ENCODE measurements at regions not wholly inside any gene's neighbourhood (a gene's known extent, or its start where the extent isn't known, plus 50 kb on each side); places are given as distances from the start of the nearest gene placed in this dataset.

DNA sequence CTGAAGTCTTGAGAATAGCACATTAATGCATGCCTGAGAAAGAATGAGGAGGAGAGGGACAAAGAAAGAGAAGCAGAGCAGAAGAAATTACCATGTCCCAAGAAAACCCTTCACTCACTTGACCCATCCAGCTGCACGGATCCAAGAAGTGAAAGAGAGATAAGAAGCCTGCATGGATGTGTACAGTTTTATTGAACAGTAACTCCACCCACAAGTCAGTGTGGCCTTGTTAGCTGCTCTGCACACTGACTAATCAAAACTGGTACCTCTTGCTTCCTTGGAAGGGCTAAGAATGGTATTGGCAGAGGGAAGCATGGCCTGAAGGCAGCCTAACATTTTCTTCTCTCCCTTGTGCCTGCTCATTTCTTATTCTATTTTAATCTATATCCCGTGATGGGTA, 163.9 kb downstream of the SLC7A11 start:
- TF ChIP-seq, protein P1, sequence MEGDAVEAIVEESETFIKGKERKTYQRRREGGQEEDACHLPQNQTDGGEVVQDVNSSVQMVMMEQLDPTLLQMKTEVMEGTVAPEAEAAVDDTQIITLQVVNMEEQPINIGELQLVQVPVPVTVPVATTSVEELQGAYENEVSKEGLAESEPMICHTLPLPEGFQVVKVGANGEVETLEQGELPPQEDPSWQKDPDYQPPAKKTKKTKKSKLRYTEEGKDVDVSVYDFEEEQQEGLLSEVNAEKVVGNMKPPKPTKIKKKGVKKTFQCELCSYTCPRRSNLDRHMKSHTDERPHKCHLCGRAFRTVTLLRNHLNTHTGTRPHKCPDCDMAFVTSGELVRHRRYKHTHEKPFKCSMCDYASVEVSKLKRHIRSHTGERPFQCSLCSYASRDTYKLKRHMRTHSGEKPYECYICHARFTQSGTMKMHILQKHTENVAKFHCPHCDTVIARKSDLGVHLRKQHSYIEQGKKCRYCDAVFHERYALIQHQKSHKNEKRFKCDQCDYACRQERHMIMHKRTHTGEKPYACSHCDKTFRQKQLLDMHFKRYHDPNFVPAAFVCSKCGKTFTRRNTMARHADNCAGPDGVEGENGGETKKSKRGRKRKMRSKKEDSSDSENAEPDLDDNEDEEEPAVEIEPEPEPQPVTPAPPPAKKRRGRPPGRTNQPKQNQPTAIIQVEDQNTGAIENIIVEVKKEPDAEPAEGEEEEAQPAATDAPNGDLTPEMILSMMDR (conservative IDR thresholded peaks at IDR 0.05; ENCODE audit: low read depth, low read length) = no peak
- TF ChIP-seq, protein P2, sequence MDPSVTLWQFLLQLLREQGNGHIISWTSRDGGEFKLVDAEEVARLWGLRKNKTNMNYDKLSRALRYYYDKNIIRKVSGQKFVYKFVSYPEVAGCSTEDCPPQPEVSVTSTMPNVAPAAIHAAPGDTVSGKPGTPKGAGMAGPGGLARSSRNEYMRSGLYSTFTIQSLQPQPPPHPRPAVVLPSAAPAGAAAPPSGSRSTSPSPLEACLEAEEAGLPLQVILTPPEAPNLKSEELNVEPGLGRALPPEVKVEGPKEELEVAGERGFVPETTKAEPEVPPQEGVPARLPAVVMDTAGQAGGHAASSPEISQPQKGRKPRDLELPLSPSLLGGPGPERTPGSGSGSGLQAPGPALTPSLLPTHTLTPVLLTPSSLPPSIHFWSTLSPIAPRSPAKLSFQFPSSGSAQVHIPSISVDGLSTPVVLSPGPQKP (IDR thresholded peaks at IDR 0.05; ENCODE audit: borderline replicate concordance, low read depth, low read length) = no peak
- TF ChIP-seq CEBPB (IDR thresholded peaks at IDR 0.05; ENCODE audit: low read depth, low read length) (no peak), SMC3 (IDR thresholded peaks at IDR 0.05; ENCODE audit: low read depth, low read length) (no peak)

Measured in IMR-90 (cell line).